ENCODE measurements at regions not wholly inside any gene's neighbourhood (a gene's known extent, or its start where the extent isn't known, plus 50 kb on each side); places are given as distances from the start of the nearest gene placed in this dataset.

DNA sequence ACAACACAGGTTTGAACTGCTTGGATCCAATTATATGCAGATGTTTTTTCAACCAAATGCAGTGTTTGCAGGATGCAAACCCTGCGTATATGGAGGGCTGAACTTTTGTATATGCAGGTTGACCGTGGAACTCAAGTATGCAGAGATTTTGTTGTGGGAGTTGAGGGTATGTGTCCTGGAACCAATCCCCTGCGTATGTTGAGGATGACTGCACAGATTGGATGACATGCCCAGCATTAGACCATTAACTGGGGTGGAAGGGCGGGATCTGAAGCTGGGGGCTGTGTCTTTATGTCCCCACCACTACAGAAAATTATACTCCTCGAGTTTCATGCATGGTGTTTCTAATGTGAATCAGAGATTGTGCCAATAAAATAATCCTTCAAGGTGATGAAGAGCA lies 162.2 kb upstream of the RMST start:
- no peak overlapping the region for H3K4me3 ChIP-seq (replicated peaks in 1 of 3; ENCODE audit: low read depth in 2 of 3, low read length in 3 of 3)
- Mint-ChIP-seq H3K4me3 (no peak overlapping the region), H3K4me1 (no peaks in the 10 kb centered on the region), H3K27me3 (ENCODE audit: low read depth in 3 of 3) (peaks cover 2 to 7% (median 3%) of the 10 kb centered on the region in 3 donors), H3K9me3 (peaks cover 0 to 11% (median 2%) of the 10 kb centered on the region in 7 donors), H3K36me3 (no peaks in the 10 kb centered on the region), H3K27ac (no peak overlapping the region)
- no peaks in the 10 kb centered on the region for H3K36me3 ChIP-seq (replicated peaks in 1 of 2; ENCODE audit: control insufficient read depth in 1 of 2, insufficient read depth in 2 of 2, low read length in 2 of 2)
- 87% methylated on average over 2 of the region's 5 CpGs for WGBS (ENCODE audit: insufficient coverage)
- no peaks in the 10 kb centered on the region for H3K79me2 ChIP-seq (ENCODE audit: insufficient read depth, low read length)
- no peak overlapping the region for H2AFZ ChIP-seq (ENCODE audit: insufficient read depth, low read depth, low read length, poor library complexity, severe bottlenecking)
- no peak overlapping the region for H3K27ac ChIP-seq (ENCODE audit: low read depth in 1 of 2, low read length in 2 of 2)
- no peaks in the 10 kb centered on the region for H3K4me1 ChIP-seq (ENCODE audit: control insufficient read depth in 1 of 2, insufficient read depth in 2 of 2, low read length in 2 of 2)
- no peak for TF ChIP-seq CTCF (IDR thresholded peaks at IDR 0.05)
- H4K20me1 ChIP-seq (ENCODE audit: insufficient read depth, low read length) = no peaks in the 10 kb centered on the region
- H3K9ac ChIP-seq (ENCODE audit: insufficient read depth, low read length, poor library complexity, severe bottlenecking) = no peak overlapping the region
- no peak for DNase-seq
- peaks cover 3% of the 10 kb centered on the region in 2 donors for H3K9me3 ChIP-seq (replicated peaks in 1 of 2; ENCODE audit: control insufficient read depth in 1 of 2, insufficient read depth in 1 of 2, low read length in 2 of 2)
- no peak overlapping the region for H3K4me2 ChIP-seq (replicated peaks; ENCODE audit: extremely low read depth, low read length, poor library complexity, severe bottlenecking)
- intact Hi-C loops (cut with micrococcal nuclease) = no loop called here
- no peaks in the 10 kb centered on the region for H3K27me3 ChIP-seq (ENCODE audit: control insufficient read depth in 2 of 2, insufficient read depth in 2 of 2, low read length in 2 of 2)

DNA sequence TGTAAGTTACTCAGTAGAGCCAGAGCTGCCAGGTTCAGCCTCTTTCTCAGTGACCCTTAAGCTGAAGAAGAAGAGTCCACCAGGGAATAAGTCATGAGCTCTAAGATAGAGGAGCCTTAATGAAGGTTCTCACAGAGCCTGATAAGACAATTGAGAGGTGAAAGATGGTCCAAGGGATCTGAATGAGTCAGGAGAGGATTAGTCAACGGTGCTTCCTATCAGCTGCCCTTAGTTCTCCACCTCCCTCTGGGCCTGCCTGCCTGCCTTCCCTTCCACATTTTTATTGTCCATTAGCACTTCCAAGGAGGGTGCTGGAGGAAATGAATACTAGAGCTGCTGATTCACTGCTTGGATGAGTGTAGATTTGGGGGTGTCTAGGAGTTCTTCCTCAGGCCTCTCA lies 161.7 kb upstream of the RMST start:
- no CpG with 5 or more reads among the region's 1 CpG for WGBS (ENCODE audit: insufficient coverage)
- Mint-ChIP-seq H3K4me1 (peaks cover under 1% of the 10 kb centered on the region), H3K9me3 (peaks cover 0 to 6% (median 0%) of the 10 kb centered on the region in 7 donors), H3K4me3 (no peak overlapping the region), H3K27me3 (ENCODE audit: low read depth in 3 of 3) (peaks cover 2 to 7% (median 3%) of the 10 kb centered on the region in 3 donors), H3K36me3 (no peaks in the 10 kb centered on the region), H3K27ac (no peak overlapping the region)
- Histone ChIP-seq H3K36me3 (replicated peaks in 1 of 2; ENCODE audit: control insufficient read depth in 1 of 2, insufficient read depth in 2 of 2, low read length in 2 of 2) (no peaks in the 10 kb centered on the region), H3K27me3 (ENCODE audit: control insufficient read depth in 2 of 2, insufficient read depth in 2 of 2, low read length in 2 of 2) (no peaks in the 10 kb centered on the region), H3K9ac (ENCODE audit: insufficient read depth, low read length, poor library complexity, severe bottlenecking) (no peak overlapping the region), H4K20me1 (ENCODE audit: insufficient read depth, low read length) (no peaks in the 10 kb centered on the region), H3K4me1 (ENCODE audit: control insufficient read depth in 1 of 2, insufficient read depth in 2 of 2, low read length in 2 of 2) (peaks cover 0 to under 1% of the 10 kb centered on the region in 2 donors), H3K4me3 (replicated peaks in 1 of 3; ENCODE audit: low read depth in 2 of 3, low read length in 3 of 3) (no peak overlapping the region), H3K9me3 (replicated peaks in 1 of 2; ENCODE audit: control insufficient read depth in 1 of 2, insufficient read depth in 1 of 2, low read length in 2 of 2) (no peaks in the 10 kb centered on the region), H3K79me2 (ENCODE audit: insufficient read depth, low read length) (no peaks in the 10 kb centered on the region), H2AFZ (ENCODE audit: insufficient read depth, low read depth, low read length, poor library complexity, severe bottlenecking) (no peak overlapping the region), H3K4me2 (replicated peaks; ENCODE audit: extremely low read depth, low read length, poor library complexity, severe bottlenecking) (no peak overlapping the region), H3K27ac (ENCODE audit: low read depth in 1 of 2, low read length in 2 of 2) (no peak overlapping the region)
- no peak for DNase-seq
- intact Hi-C loops (cut with micrococcal nuclease) = no loop called here
- TF ChIP-seq CTCF (IDR thresholded peaks at IDR 0.05) = no peak
